ENCODE measurements at regions not wholly inside any gene's neighbourhood (a gene's known extent, or its start where the extent isn't known, plus 50 kb on each side); places are given as distances from the start of the nearest gene placed in this dataset.

DNA sequence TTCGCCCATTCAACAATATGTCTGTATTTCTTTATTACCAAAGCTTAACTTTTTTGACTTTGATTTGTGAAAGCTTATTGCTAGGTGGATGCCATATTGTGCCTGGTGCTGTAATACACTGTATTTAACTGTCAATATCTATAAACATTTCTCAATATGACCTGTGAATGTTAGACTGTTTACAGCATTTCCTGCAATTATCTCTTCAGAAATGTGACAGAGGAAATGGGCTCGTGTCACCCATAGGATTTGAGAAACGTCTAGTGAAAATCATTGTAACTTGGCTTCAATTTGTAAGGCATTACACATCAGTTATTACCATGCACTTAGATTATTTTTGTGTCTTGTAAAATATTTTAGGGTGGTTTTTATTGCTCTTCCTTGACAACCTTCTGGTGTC is 237.8 kb upstream of the ADGRL2 start:
- Histone ChIP-seq H3K36me3 (no peaks in the 10 kb centered on the region), H3K27ac (no peak overlapping the region), H3K9me3 (no peaks in the 10 kb centered on the region), H3K27me3 (no peaks in the 10 kb centered on the region), H3K4me1 (no peaks in the 10 kb centered on the region), H3K4me3 (no peak overlapping the region)
- intact Hi-C loops (cut with DNase I; ENCODE audit: low total_unique reads): no loop called here
- ATAC-seq (no peak), DNase-seq (no peak)
- in situ Hi-C loops (cut with MboI; ENCODE audit: low sequenced_read_pairs in 4 of 4): no loop called here
- TF ChIP-seq POLR2A (IDR thresholded peaks at IDR 0.05) (no peak), CTCF (IDR thresholded peaks at IDR 0.05 in 4 of 5, conservative IDR thresholded peaks at IDR 0.05 in 1 of 5) (no peak)

GRCh38 chr1:81560629-81561028 is 240.1 kb upstream of the ADGRL2 start:
- ATAC-seq (no peak), DNase-seq (no peak)
- TF ChIP-seq CTCF (IDR thresholded peaks at IDR 0.05 in 4 of 5, conservative IDR thresholded peaks at IDR 0.05 in 1 of 5): no peak
- H3K27ac ChIP-seq: no peak overlapping the region
- no peaks in the 10 kb centered on the region for H3K4me1 ChIP-seq
- no peak overlapping the region for H3K4me3 ChIP-seq
- H3K27me3 ChIP-seq: no peaks in the 10 kb centered on the region
- no peaks in the 10 kb centered on the region for H3K9me3 ChIP-seq
- H3K36me3 ChIP-seq: no peaks in the 10 kb centered on the region
- in situ Hi-C loops (cut with MboI; ENCODE audit: low sequenced_read_pairs in 4 of 4): no loop called here
- intact Hi-C loops (cut with DNase I; ENCODE audit: low total_unique reads): no loop called here

GRCh38 chr1:81559662-81560350 is 240.9 kb upstream of the ADGRL2 start:
- no peaks in the 10 kb centered on the region for H3K4me1 ChIP-seq
- no peak for ATAC-seq
- no peak overlapping the region for H3K27ac ChIP-seq
- intact Hi-C loops (cut with DNase I; ENCODE audit: low total_unique reads): no loop called here
- no peaks in the 10 kb centered on the region for H3K36me3 ChIP-seq
- H3K27me3 ChIP-seq: no peaks in the 10 kb centered on the region
- TF ChIP-seq CTCF (IDR thresholded peaks at IDR 0.05 in 4 of 5, conservative IDR thresholded peaks at IDR 0.05 in 1 of 5) (peak in 1 of 5 experiments; percentile 21), POLR2A (IDR thresholded peaks at IDR 0.05) (no peak)
- H3K4me3 ChIP-seq: no peak overlapping the region
- DNase-seq: no peak
- no peaks in the 10 kb centered on the region for H3K9me3 ChIP-seq
- in situ Hi-C loops (cut with MboI; ENCODE audit: low sequenced_read_pairs in 4 of 4): no loop called here

DNA sequence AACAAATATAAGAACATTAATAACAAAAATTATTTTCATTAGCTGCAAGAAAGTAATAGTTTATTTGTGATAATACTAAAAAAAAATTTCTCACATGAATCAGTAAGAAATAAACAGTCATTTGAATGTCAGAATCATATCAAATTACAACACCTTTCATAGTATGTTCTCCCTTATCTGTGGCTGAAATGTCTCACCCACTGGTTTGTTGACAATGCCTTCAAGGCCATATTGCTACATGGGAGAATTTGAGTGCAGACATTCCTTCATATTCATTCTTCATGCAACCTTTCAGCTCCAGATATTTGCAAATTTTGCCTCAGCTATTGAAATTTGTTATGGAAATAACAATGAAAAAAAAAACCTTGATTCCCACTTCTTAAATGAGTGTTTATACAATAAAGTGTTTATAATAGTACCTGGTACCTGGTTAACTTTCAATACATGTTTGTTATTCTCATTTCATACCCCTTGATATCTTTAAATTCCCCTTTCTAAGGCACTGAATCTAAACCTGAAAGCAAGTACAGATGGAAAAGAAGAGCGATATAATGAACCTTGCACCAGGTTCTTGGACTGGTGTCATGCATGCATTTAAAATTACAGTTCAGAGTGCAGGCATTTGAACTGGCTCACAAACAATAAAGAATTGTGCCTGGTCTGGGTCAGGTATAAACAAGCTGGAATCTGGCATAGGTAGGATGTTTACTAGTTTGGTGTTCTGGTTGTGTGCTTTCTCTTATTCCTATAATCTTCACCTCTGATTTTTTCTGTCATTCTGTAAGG is 242.2 kb upstream of the ADGRL2 start:
- ATAC-seq (no peak), DNase-seq (no peak)
- Histone ChIP-seq H3K4me3 (no peak overlapping the region), H3K36me3 (no peaks in the 10 kb centered on the region), H3K27me3 (no peaks in the 10 kb centered on the region), H3K27ac (no peak overlapping the region), H3K9me3 (no peaks in the 10 kb centered on the region), H3K4me1 (no peaks in the 10 kb centered on the region)
- no peak for TF ChIP-seq POLR2A (IDR thresholded peaks at IDR 0.05)
- no peak for TF ChIP-seq CTCF (IDR thresholded peaks at IDR 0.05 in 4 of 5, conservative IDR thresholded peaks at IDR 0.05 in 1 of 5)
- intact Hi-C loops (cut with DNase I; ENCODE audit: low total_unique reads): no loop called here
- in situ Hi-C loops (cut with MboI; ENCODE audit: low sequenced_read_pairs in 4 of 4): no loop called here
